ENCODE measurements at regions not wholly inside any gene's neighbourhood (a gene's known extent, or its start where the extent isn't known, plus 50 kb on each side); places are given as distances from the start of the nearest gene placed in this dataset.
"Not testable (repeated sequence)": the region's sequence is repeated elsewhere in the genome, so short reads cannot be mapped to it uniquely, and the experiment has no call there.

- no peak for TF ChIP-seq CTCF (conservative IDR thresholded peaks at IDR 0.05)
- no peak for TF ChIP-seq ZFX (IDR thresholded peaks at IDR 0.05)
- H3K27ac ChIP-seq = no peak overlapping the region
These were observed 229.6 kb downstream of the BAMBI start for GRCh38 chr10:28906934-28907333.

GRCh38 chr10:28909875-28910274 lies 232.6 kb downstream of the BAMBI start:
- H3K27ac ChIP-seq = no peak overlapping the region
- TF ChIP-seq ZFX (IDR thresholded peaks at IDR 0.05) = no peak
- no peak for TF ChIP-seq CTCF (conservative IDR thresholded peaks at IDR 0.05)

GRCh38 chr10:28910956-28911355 lies 233.6 kb downstream of the BAMBI start:
- H3K27ac ChIP-seq = no peak overlapping the region
- TF ChIP-seq CTCF (conservative IDR thresholded peaks at IDR 0.05) (no peak), ZFX (IDR thresholded peaks at IDR 0.05) (no peak)

- not testable (repeated sequence) for H3K27ac ChIP-seq
These were observed 234.2 kb downstream of the BAMBI start for GRCh38 chr10:28911511-28911910.

- TF ChIP-seq CTCF (conservative IDR thresholded peaks at IDR 0.05) = no peak
- TF ChIP-seq ZFX (IDR thresholded peaks at IDR 0.05) = no peak
- H3K27ac ChIP-seq = no peak overlapping the region
These were observed 234.9 kb downstream of the BAMBI start for GRCh38 chr10:28912017-28912783.

GRCh38 chr10:28913436-28914237 lies 236.3 kb downstream of the BAMBI start:
- TF ChIP-seq ZFX (IDR thresholded peaks at IDR 0.05) = no peak
- no peak for TF ChIP-seq CTCF (conservative IDR thresholded peaks at IDR 0.05)
- no peak overlapping the region for H3K27ac ChIP-seq

- H3K27ac ChIP-seq = no peak overlapping the region
- no peak for TF ChIP-seq CTCF (conservative IDR thresholded peaks at IDR 0.05)
- TF ChIP-seq ZFX (IDR thresholded peaks at IDR 0.05) = no peak
These were observed 237.4 kb downstream of the BAMBI start for GRCh38 chr10:28914701-28915100.
